HG03354 (cell line): ENCODE measurements at regions not wholly inside any gene's neighbourhood (a gene's known extent, or its start where the extent isn't known, plus 50 kb on each side); places are given as distances from the start of the nearest gene placed in this dataset.
"Not testable (repeated sequence)": the region's sequence is repeated elsewhere in the genome, so short reads cannot be mapped to it uniquely, and the experiment has no call there.

Experiments
- ATAC-seq: cut with Tn5 transposase; IDR thresholded peaks from one replicate; pipeline ENCODE4 v1.9.1; 2021; ENCODE audit warnings: mild to moderate bottlenecking; ENCODE audit not compliant: unreplicated experiment, poor library complexity, severe bottlenecking

GRCh38 chr3:88508818-88509217, 359.1 kb downstream of the C3orf38 start:
- not testable (repeated sequence) for ATAC-seq

- ATAC-seq, result no peak
Observed at GRCh38 chr3:88509582-88509981, 359.8 kb downstream of the C3orf38 start.

- no peak for ATAC-seq
Observed at GRCh38 chr3:88528494-88528893, 378.7 kb downstream of the C3orf38 start.

- no peak for ATAC-seq
Observed at GRCh38 chr3:88534534-88534933, 384.8 kb downstream of the C3orf38 start.

- ATAC-seq, result no peak
Observed at GRCh38 chr3:88535563-88535962, 385.8 kb downstream of the C3orf38 start.

GRCh38 chr3:88542916-88543315, 393.2 kb downstream of the C3orf38 start:
- no peak for ATAC-seq

GRCh38 chr3:88572450-88572849, 422.7 kb downstream of the C3orf38 start:
- no peak for ATAC-seq

- ATAC-seq, result no peak
Observed at GRCh38 chr3:88573472-88573871, 423.7 kb downstream of the C3orf38 start.

GRCh38 chr3:88574146-88574545, 424.4 kb downstream of the C3orf38 start:
- ATAC-seq, result no peak

- no peak for ATAC-seq
Observed at GRCh38 chr3:88584451-88584850, 434.7 kb downstream of the C3orf38 start.

- no peak for ATAC-seq
Observed at GRCh38 chr3:88586121-88586640, 436.4 kb downstream of the C3orf38 start.

GRCh38 chr3:88589138-88589537, 439.4 kb downstream of the C3orf38 start:
- no peak for ATAC-seq

- no peak for ATAC-seq
Observed at GRCh38 chr3:88595026-88595425, 445.3 kb downstream of the C3orf38 start.

- ATAC-seq, result no peak
Observed at GRCh38 chr3:88596451-88596850, 446.7 kb downstream of the C3orf38 start.

- no peak for ATAC-seq
Observed at GRCh38 chr3:88610820-88611219, 461.1 kb downstream of the C3orf38 start.

GRCh38 chr3:88611826-88612326, 462.1 kb downstream of the C3orf38 start:
- no peak for ATAC-seq

GRCh38 chr3:88616413-88616812, 466.7 kb downstream of the C3orf38 start:
- ATAC-seq, result no peak

GRCh38 chr3:88617283-88617682, 467.5 kb downstream of the C3orf38 start:
- ATAC-seq, result no peak

GRCh38 chr3:88618021-88618645, 468.4 kb downstream of the C3orf38 start:
- ATAC-seq, result no peak

GRCh38 chr3:88621586-88621985, 471.8 kb downstream of the C3orf38 start:
- no peak for ATAC-seq

GRCh38 chr3:88623709-88624108, 473.9 kb downstream of the C3orf38 start:
- ATAC-seq, result no peak
